Aorta (tissue), 5 donors: ENCODE measurements at regions not wholly inside any gene's neighbourhood (a gene's known extent, or its start where the extent isn't known, plus 50 kb on each side); places are given as distances from the start of the nearest gene placed in this dataset.
"Not testable (repeated sequence)": the region's sequence is repeated elsewhere in the genome, so short reads cannot be mapped to it uniquely, and the experiment has no call there.

Source experiments
- ATAC-seq: fragments of 200-7000 bp; cut with Tn5 transposase; one replicate; pipeline ENCODE4 v1.9.1; 2022; ENCODE audit warnings: moderate library complexity; ENCODE audit not compliant: low FRiP score
- DNase-seq, 2 donors: peaks; one replicate each; pipeline ENCODE4 v3.0.0-alpha.2; 2020
- H3K27ac ChIP-seq, 2 donors: one replicate each; pipeline ENCODE4 v1.5.1; 2013; ENCODE audit warnings: low read length in 2 of 2, mild to moderate bottlenecking in 2 of 2, moderate library complexity in 2 of 2, control low read depth in 1 of 2, inconsistent platforms in 1 of 2, low read depth in 1 of 2
- H3K27me3 ChIP-seq, 2 donors: one replicate each; pipeline ENCODE4 v1.6.1; 2013; ENCODE audit warnings: control low read depth in 1 of 2, low read length in 1 of 2, mild to moderate bottlenecking in 1 of 2, moderate library complexity in 1 of 2; ENCODE audit not compliant: insufficient read depth in 2 of 2, control insufficient read depth in 1 of 2
- H3K36me3 ChIP-seq, 2 donors: one replicate each; pipeline ENCODE4 v1.6.1; 2013; ENCODE audit warnings: control low read depth in 1 of 2, low read length in 1 of 2, mild to moderate bottlenecking in 1 of 2; ENCODE audit not compliant: insufficient read depth in 2 of 2, control insufficient read depth in 1 of 2
- H3K4me1 ChIP-seq, 2 donors: one replicate each; pipeline ENCODE4 v1.6.1; 2013; ENCODE audit warnings: low read length in 2 of 2, control low read depth in 1 of 2, mild to moderate bottlenecking in 1 of 2, moderate library complexity in 1 of 2; ENCODE audit not compliant: insufficient read depth in 2 of 2, control insufficient read depth in 1 of 2
- H3K4me3 ChIP-seq, 2 donors: one replicate each; pipeline ENCODE4 v1.5.1; 2013; ENCODE audit warnings: low read length in 2 of 2, control low read depth in 1 of 2, mild to moderate bottlenecking in 1 of 2
- H3K9me3 ChIP-seq: one replicate; pipeline ENCODE4 v1.6.1; 2013; ENCODE audit warnings: mild to moderate bottlenecking, low read length; ENCODE audit not compliant: control insufficient read depth
- WGBS, 2 donors: extraction: QIAGEN DNeasy Blood & Tissue Kit; methylation state at CpG; one replicate each; pipeline ENCODE4 v1.1.7; 2013; 5-methylcytosine and 5-hydroxymethylcytosine counted together
- intact Hi-C, 2 donors: fragments of 100-400 bp; cut with DNase I; formaldehyde crosslinking; loops; one replicate each; pipeline versions ENCODE4 v1.14.2 to v1.15.0; 2022
- donor health status: healthy with polysubstance abuse.
- donor health status: Bipolar disorder and iron deficiency.
- donor health status: DM: no; HTN: no; CAD: no.
- donor health status: DM: no; HTN: no; CAD: no.
- donor health status: DM: yes; HTN: yes; CAD: no.

- Histone ChIP-seq H3K9me3 (no peaks in the 10 kb centered on the region), H3K4me1 (no peaks in the 10 kb centered on the region), H3K27ac (no peak overlapping the region), H3K36me3 (no peaks in the 10 kb centered on the region), H3K4me3 (no peak overlapping the region), H3K27me3 (no peaks in the 10 kb centered on the region)
- intact Hi-C loops = loop anchor here in 1 of 2 donors (5.0 kb wide), 2 partner anchors 59 to 224 kb away; no protein-coding TSS in a partner anchor
- DNase-seq = no peak
- no peak for ATAC-seq
- WGBS, 2 donors = 75 to 77% methylated on average over 6 of the region's 6 CpGs
Observed at GRCh38 chr15:26038693-26039092, 175.6 kb upstream of the ATP10A start.

DNA sequence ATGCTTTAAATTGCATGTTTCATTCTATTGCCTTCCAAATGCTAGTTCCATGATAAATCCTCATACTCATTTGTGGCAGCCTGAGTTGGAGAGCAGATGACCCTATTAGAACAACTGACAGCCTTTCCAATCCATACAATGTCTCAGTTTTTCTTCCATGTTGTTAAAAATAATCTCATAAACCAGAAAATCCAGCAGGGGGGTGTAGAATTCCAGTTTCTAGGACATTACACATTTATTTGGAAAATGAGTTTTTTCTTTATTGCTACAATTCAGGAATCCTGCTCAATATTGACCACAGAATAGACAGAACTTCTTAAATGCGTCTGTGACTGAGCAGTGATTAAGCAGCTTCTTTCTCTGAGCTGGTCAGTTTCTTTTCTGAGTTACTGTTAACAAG, 174.2 kb upstream of the ATP10A start:
- WGBS, 2 donors = 21 to 30% methylated on average over 1 of the region's 1 CpG
- no peaks in the 10 kb centered on the region for H3K36me3 ChIP-seq
- no peak for DNase-seq
- H3K4me3 ChIP-seq = no peak overlapping the region
- no peak overlapping the region for H3K27ac ChIP-seq
- no peaks in the 10 kb centered on the region for H3K4me1 ChIP-seq
- intact Hi-C loops = loop anchor here in 1 of 2 donors (5.0 kb wide), 2 partner anchors 60 to 225 kb away; no protein-coding TSS in a partner anchor
- no peak for ATAC-seq
- no peaks in the 10 kb centered on the region for H3K27me3 ChIP-seq
- no peaks in the 10 kb centered on the region for H3K9me3 ChIP-seq

GRCh38 chr15:26033493-26033892, 170.4 kb upstream of the ATP10A start:
- Histone ChIP-seq H3K27ac (no peak overlapping the region), H3K36me3 (no peaks in the 10 kb centered on the region), H3K27me3 (no peaks in the 10 kb centered on the region), H3K9me3 (no peaks in the 10 kb centered on the region), H3K4me1 (no peaks in the 10 kb centered on the region), H3K4me3 (no peak overlapping the region)
- intact Hi-C loops = no loop called here
- 64 to 74% methylated on average over 2 of the region's 2 CpGs for WGBS, 2 donors
- no peak for DNase-seq
- ATAC-seq = no peak

GRCh38 chr15:26032162-26032846, 169.2 kb upstream of the ATP10A start:
- no peak overlapping the region for H3K4me3 ChIP-seq
- no peaks in the 10 kb centered on the region for H3K9me3 ChIP-seq
- H3K4me1 ChIP-seq = no peaks in the 10 kb centered on the region
- no peak for ATAC-seq
- intact Hi-C loops = no loop called here
- no peaks in the 10 kb centered on the region for H3K36me3 ChIP-seq
- WGBS, 2 donors = 81 to 84% methylated on average over 9 of the region's 9 CpGs
- DNase-seq = no peak
- no peaks in the 10 kb centered on the region for H3K27me3 ChIP-seq
- H3K27ac ChIP-seq = no peak overlapping the region

- not testable (repeated sequence) for H3K36me3 ChIP-seq, H3K4me3 ChIP-seq, H3K9me3 ChIP-seq, H3K27ac ChIP-seq, DNase-seq, ATAC-seq, H3K27me3 ChIP-seq, H3K4me1 ChIP-seq
- WGBS, 2 donors = 93% methylated on average over 7 of the region's 7 CpGs
- intact Hi-C loops = loop anchor here in 1 of 2 donors (5.0 to 10.0 kb wide), 2 partner anchors 55 to 522 kb away; no protein-coding TSS in a partner anchor
Observed at GRCh38 chr15:26029586-26029985, 166.5 kb upstream of the ATP10A start.

- H3K4me1 ChIP-seq = no peaks in the 10 kb centered on the region
- H3K36me3 ChIP-seq = no peaks in the 10 kb centered on the region
- 93 to 94% methylated on average over 6 of the region's 6 CpGs for WGBS, 2 donors
- H3K4me3 ChIP-seq = no peak overlapping the region
- DNase-seq (no peak), ATAC-seq (no peak)
- no peak overlapping the region for H3K27ac ChIP-seq
- H3K9me3 ChIP-seq = peaks cover under 1% of the 10 kb centered on the region
- intact Hi-C loops = loop anchor here in 1 of 2 donors (5.0 to 10.0 kb wide), 2 partner anchors 54 to 522 kb away; no protein-coding TSS in a partner anchor
- H3K27me3 ChIP-seq = no peaks in the 10 kb centered on the region
Observed at GRCh38 chr15:26029146-26029545, 166.0 kb upstream of the ATP10A start.

- Histone ChIP-seq H3K4me1 (no peaks in the 10 kb centered on the region), H3K27me3 (no peaks in the 10 kb centered on the region), H3K36me3 (no peaks in the 10 kb centered on the region), H3K9me3 (peaks cover 1% of the 10 kb centered on the region), H3K4me3 (no peak overlapping the region), H3K27ac (no peak overlapping the region)
- intact Hi-C loops = loop anchor here in 1 of 2 donors (5.0 to 10.0 kb wide), 2 partner anchors 53 to 521 kb away; no protein-coding TSS in a partner anchor
- ATAC-seq (no peak), DNase-seq (no peak)
- 29 to 33% methylated on average over 13 of the region's 13 CpGs for WGBS, 2 donors
Observed at GRCh38 chr15:26028086-26028740, 165.1 kb upstream of the ATP10A start.

DNA sequence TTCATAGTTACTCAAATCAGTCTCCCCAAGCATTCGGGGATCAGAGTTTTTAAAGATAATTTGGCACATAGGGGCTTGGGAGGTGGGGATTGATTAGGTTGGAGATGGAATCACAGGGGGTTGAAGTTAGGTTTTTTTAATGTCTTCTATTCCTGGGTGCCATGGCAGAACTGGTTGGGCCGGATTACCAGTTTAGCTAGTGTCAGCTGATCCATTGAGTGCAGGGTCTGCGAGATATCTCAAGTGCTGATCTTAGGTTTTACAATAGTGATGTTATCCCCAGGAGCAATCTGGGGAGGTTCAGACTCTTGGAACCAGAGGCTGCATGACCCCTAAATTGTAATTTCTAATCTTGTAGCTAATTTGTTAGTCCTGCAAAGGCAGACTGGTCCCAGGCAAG, 163.5 kb upstream of the ATP10A start:
- not testable (repeated sequence) for H3K4me1 ChIP-seq, H3K36me3 ChIP-seq, H3K27me3 ChIP-seq, H3K4me3 ChIP-seq, H3K9me3 ChIP-seq, DNase-seq, H3K27ac ChIP-seq, ATAC-seq
- WGBS, 2 donors = 94 to 97% methylated on average over 3 of the region's 3 CpGs
- intact Hi-C loops = loop anchor here in 1 of 2 donors (5.0 to 10.0 kb wide), 2 partner anchors 52 to 519 kb away; no protein-coding TSS in a partner anchor
